ENCODE measurements at regions not wholly inside any gene's neighbourhood (a gene's known extent, or its start where the extent isn't known, plus 50 kb on each side); places are given as distances from the start of the nearest gene placed in this dataset.

DNA sequence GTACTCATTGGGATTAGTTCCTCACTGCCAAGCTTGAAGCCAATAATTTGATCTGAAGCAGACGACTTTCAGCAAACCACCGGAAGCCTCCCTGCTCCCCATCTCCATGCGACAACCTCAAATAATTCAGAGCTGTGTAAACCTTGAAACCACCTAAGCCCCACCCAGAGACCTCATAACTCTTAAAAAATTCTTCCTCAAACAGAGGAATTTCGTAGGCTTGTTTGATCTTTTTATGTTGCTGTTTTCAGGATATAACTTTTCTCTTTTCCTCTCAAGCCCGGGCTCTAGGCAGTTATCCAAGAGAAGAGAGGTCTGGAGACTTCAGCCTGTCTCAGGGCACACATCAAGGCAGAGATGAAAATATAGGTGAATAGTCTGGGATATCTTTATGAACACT, 311.6 kb downstream of the KCNRG start:
- TF ChIP-seq CTCF (IDR thresholded peaks at IDR 0.05), result no peak
- TF ChIP-seq POLR2AphosphoS5 (IDR thresholded peaks at IDR 0.05), result no peak
- no peak for TF ChIP-seq POLR2A (IDR thresholded peaks at IDR 0.05)

All from prostate gland (tissue), 2 donors.